GM13976 (cell line): ENCODE measurements at regions not wholly inside any gene's neighbourhood (a gene's known extent, or its start where the extent isn't known, plus 50 kb on each side); places are given as distances from the start of the nearest gene placed in this dataset.

Source experiments
- DNase-seq: peaks from one replicate; pipeline ENCODE4 v3.0.0; 2012; ENCODE audit warnings: low spot score
- CTCF ChIP-seq: IDR thresholded peaks from 2 replicates; pipeline ENCODE4 v1.5.1; 2012; ENCODE audit warnings: borderline replicate concordance, mild to moderate bottlenecking; ENCODE audit not compliant: insufficient read depth; ENCODE audit errors: extremely low read depth, missing control alignments, control extremely low read depth
- in situ Hi-C: fragments of 300-500 bp; cut with MboI; formaldehyde crosslinking; loops from one replicate; pipeline ENCODE4 v1.12.0; 2022; ENCODE audit warnings: low sequenced_read_pairs, mixed read lengths, inconsistent platforms; ENCODE audit not compliant: unreplicated experiment

- no peak for TF ChIP-seq CTCF
- DNase-seq, result no peak
- in situ Hi-C loops, result no loop called here
These were observed 277.6 kb downstream of the ZNF608 start for GRCh38 chr5:124468671-124469411.

GRCh38 chr5:124467745-124468144, 278.7 kb downstream of the ZNF608 start:
- TF ChIP-seq CTCF, result no peak
- DNase-seq, result no peak
- in situ Hi-C loops, result no loop called here

GRCh38 chr5:124466011-124466410, 280.4 kb downstream of the ZNF608 start:
- no peak for TF ChIP-seq CTCF
- DNase-seq, result no peak
- in situ Hi-C loops, result no loop called here

GRCh38 chr5:124463851-124464250, 282.6 kb downstream of the ZNF608 start:
- no peak for TF ChIP-seq CTCF
- no peak for DNase-seq
- in situ Hi-C loops, result no loop called here

GRCh38 chr5:124462751-124463150, 283.7 kb downstream of the ZNF608 start:
- no peak for TF ChIP-seq CTCF

GRCh38 chr5:124461941-124462340, 284.5 kb downstream of the ZNF608 start:
- in situ Hi-C loops, result no loop called here
- TF ChIP-seq CTCF, result no peak
- DNase-seq, result no peak

More at GRCh38 chr5:124462751-124463150, 283.7 kb downstream of the ZNF608 start:
- no peak for DNase-seq
- in situ Hi-C loops, result no loop called here
